ENCODE measurements at regions not wholly inside any gene's neighbourhood (a gene's known extent, or its start where the extent isn't known, plus 50 kb on each side); places are given as distances from the start of the nearest gene placed in this dataset.

DNA sequence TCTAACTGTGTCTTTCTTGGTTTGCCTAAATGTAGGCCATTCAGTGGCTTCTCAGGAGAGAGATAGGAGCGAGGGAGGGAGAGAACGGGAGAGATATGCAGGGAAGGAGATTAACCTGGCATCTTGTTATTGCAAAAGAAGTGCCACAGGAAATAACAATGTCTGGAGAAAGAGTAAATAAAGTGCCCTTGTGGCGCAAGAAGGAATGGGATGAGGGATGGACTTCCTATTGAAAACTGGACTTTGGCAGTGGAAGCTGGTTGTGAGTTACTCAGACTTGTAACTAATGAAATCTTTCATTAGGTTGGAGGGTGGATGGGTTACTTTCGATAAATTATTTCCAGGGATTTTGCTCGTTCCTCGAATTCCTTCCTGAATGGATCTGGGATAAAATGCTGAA, 136.1 kb downstream of the LACC1 start:
- H3K79me2 ChIP-seq (ENCODE audit: insufficient read depth, low read length) = no peaks in the 10 kb centered on the region
- no peak overlapping the region for H3K4me3 ChIP-seq (replicated peaks in 1 of 3; ENCODE audit: low read depth in 2 of 3, low read length in 3 of 3)
- H3K9me3 ChIP-seq (replicated peaks in 1 of 2; ENCODE audit: control insufficient read depth in 1 of 2, insufficient read depth in 1 of 2, low read length in 2 of 2) = no peaks in the 10 kb centered on the region
- H4K20me1 ChIP-seq (ENCODE audit: insufficient read depth, low read length) = no peaks in the 10 kb centered on the region
- no peak overlapping the region for H2AFZ ChIP-seq (ENCODE audit: insufficient read depth, low read depth, low read length, poor library complexity, severe bottlenecking)
- no peak overlapping the region for H3K27ac ChIP-seq (ENCODE audit: low read depth in 1 of 2, low read length in 2 of 2)
- no peaks in the 10 kb centered on the region for H3K4me1 ChIP-seq (ENCODE audit: control insufficient read depth in 1 of 2, insufficient read depth in 2 of 2, low read length in 2 of 2)
- Mint-ChIP-seq H3K4me3 (no peak overlapping the region), H3K36me3 (no peaks in the 10 kb centered on the region), H3K27me3 (ENCODE audit: low read depth in 3 of 3) (peaks cover 0 to 5% (median 4%) of the 10 kb centered on the region in 3 donors), H3K4me1 (peaks cover 12% of the 10 kb centered on the region), H3K27ac (no peak overlapping the region), H3K9me3 (peaks cover 0 to 3% (median 0%) of the 10 kb centered on the region in 7 donors)
- WGBS (ENCODE audit: insufficient coverage) = 95% methylated on average over 6 of the region's 6 CpGs
- H3K36me3 ChIP-seq (replicated peaks in 1 of 2; ENCODE audit: control insufficient read depth in 1 of 2, insufficient read depth in 2 of 2, low read length in 2 of 2) = no peaks in the 10 kb centered on the region
- TF ChIP-seq, protein P1, sequence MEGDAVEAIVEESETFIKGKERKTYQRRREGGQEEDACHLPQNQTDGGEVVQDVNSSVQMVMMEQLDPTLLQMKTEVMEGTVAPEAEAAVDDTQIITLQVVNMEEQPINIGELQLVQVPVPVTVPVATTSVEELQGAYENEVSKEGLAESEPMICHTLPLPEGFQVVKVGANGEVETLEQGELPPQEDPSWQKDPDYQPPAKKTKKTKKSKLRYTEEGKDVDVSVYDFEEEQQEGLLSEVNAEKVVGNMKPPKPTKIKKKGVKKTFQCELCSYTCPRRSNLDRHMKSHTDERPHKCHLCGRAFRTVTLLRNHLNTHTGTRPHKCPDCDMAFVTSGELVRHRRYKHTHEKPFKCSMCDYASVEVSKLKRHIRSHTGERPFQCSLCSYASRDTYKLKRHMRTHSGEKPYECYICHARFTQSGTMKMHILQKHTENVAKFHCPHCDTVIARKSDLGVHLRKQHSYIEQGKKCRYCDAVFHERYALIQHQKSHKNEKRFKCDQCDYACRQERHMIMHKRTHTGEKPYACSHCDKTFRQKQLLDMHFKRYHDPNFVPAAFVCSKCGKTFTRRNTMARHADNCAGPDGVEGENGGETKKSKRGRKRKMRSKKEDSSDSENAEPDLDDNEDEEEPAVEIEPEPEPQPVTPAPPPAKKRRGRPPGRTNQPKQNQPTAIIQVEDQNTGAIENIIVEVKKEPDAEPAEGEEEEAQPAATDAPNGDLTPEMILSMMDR (IDR thresholded peaks at IDR 0.05) = no peak
- intact Hi-C loops (cut with micrococcal nuclease) = no loop called here
- H3K27me3 ChIP-seq (ENCODE audit: control insufficient read depth in 2 of 2, insufficient read depth in 2 of 2, low read length in 2 of 2) = no peaks in the 10 kb centered on the region
- no peak overlapping the region for H3K9ac ChIP-seq (ENCODE audit: insufficient read depth, low read length, poor library complexity, severe bottlenecking)
- no peak overlapping the region for H3K4me2 ChIP-seq (replicated peaks; ENCODE audit: extremely low read depth, low read length, poor library complexity, severe bottlenecking)
- no peak for DNase-seq

DNA sequence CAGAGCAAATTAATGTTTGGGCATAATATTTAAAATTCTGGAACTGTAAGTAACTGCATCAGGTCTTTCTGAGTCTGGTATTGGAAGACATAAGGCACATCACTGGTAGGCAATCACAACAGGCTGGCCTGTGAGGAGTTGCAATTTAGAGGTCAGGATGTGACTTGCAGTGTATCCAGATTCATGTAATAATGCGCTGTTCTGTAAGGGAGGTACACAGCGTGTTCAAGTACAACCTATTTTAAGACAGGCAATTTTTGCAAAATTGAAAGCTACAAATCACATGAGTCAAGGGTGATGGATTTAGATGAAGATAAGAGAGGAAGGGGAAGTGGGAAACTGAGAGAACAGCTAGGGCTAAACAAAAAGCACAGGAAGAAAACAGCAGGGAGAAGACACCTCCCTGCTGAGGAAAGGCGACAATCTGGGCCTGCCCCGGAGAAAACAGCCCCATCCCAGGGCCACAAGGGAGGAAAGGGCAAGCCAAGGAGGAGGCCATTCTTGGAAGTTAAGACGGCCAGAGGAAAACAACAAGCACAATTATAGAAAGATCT, 138.1 kb downstream of the LACC1 start:
- no peak overlapping the region for H3K27ac ChIP-seq (ENCODE audit: low read depth in 1 of 2, low read length in 2 of 2)
- peaks cover 0 to 3% (median 0%) of the 10 kb centered on the region in 7 donors for H3K9me3 Mint-ChIP-seq
- H4K20me1 ChIP-seq (ENCODE audit: insufficient read depth, low read length) = no peaks in the 10 kb centered on the region
- H3K36me3 ChIP-seq (replicated peaks in 1 of 2; ENCODE audit: control insufficient read depth in 1 of 2, insufficient read depth in 2 of 2, low read length in 2 of 2) = no peaks in the 10 kb centered on the region
- H3K27me3 Mint-ChIP-seq (ENCODE audit: low read depth in 3 of 3) = peaks cover 0 to 5% (median 4%) of the 10 kb centered on the region in 3 donors
- H3K4me1 ChIP-seq (ENCODE audit: control insufficient read depth in 1 of 2, insufficient read depth in 2 of 2, low read length in 2 of 2) = no peaks in the 10 kb centered on the region
- 42% methylated on average over 3 of the region's 5 CpGs for WGBS (ENCODE audit: insufficient coverage)
- H3K79me2 ChIP-seq (ENCODE audit: insufficient read depth, low read length) = no peaks in the 10 kb centered on the region
- no peaks in the 10 kb centered on the region for H3K27me3 ChIP-seq (ENCODE audit: control insufficient read depth in 2 of 2, insufficient read depth in 2 of 2, low read length in 2 of 2)
- DNase-seq = no peak
- no peaks in the 10 kb centered on the region for H3K36me3 Mint-ChIP-seq
- no peaks in the 10 kb centered on the region for H3K9me3 ChIP-seq (replicated peaks in 1 of 2; ENCODE audit: control insufficient read depth in 1 of 2, insufficient read depth in 1 of 2, low read length in 2 of 2)
- no peak overlapping the region for H2AFZ ChIP-seq (ENCODE audit: insufficient read depth, low read depth, low read length, poor library complexity, severe bottlenecking)
- H3K4me3 Mint-ChIP-seq = no peak overlapping the region
- TF ChIP-seq, protein P1 (IDR thresholded peaks at IDR 0.05) = no peak
- no peak overlapping the region for H3K4me3 ChIP-seq (replicated peaks in 1 of 3; ENCODE audit: low read depth in 2 of 3, low read length in 3 of 3)
- H3K9ac ChIP-seq (ENCODE audit: insufficient read depth, low read length, poor library complexity, severe bottlenecking) = no peak overlapping the region
- H3K4me1 Mint-ChIP-seq = peaks cover 14% of the 10 kb centered on the region
- intact Hi-C loops (cut with micrococcal nuclease) = no loop called here
- H3K27ac Mint-ChIP-seq = no peak overlapping the region
- no peak overlapping the region for H3K4me2 ChIP-seq (replicated peaks; ENCODE audit: extremely low read depth, low read length, poor library complexity, severe bottlenecking)
